ENCODE measurements at regions not wholly inside any gene's neighbourhood (a gene's known extent, or its start where the extent isn't known, plus 50 kb on each side); places are given as distances from the start of the nearest gene placed in this dataset.

DNA sequence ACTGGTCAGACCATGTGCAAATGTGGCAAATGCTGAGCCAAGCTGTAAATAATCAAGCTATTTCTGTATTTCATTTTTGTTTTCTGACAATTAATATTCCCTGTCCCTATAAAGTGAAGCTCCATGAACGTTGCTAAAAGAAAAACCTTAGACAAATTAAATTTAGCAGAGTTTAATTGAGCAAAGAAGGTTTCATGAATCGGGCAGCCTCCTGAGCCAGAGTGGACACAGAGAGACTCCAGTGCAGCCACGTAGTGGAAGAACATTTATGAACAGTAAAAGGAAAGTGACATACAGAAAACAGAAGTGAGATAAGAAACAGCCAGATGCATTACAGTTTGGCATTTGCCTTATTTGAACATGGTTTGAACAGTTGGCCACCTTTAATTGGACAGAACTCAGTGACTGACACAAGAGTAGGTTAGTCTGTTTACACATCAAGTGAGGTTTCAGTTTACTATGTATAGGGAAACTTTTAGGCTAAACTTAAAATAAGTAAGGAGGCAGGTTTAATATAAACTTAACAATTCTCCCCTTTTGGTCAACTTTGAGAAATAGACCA, 69.7 kb downstream of the UFM1 start:
- intact Hi-C loops (cut with DNase I): no loop called here
- H3K36me3 ChIP-seq (replicated peaks in 1 of 2): no peaks in the 10 kb centered on the region
- 50 to 64% (median 56%) methylated on average over 3 of the region's 3 CpGs for WGBS, 4 donors
- H3K4me3 ChIP-seq: no peak overlapping the region
- H3K27ac ChIP-seq: no peak overlapping the region
- no peaks in the 10 kb centered on the region for H3K4me1 ChIP-seq (replicated peaks in 1 of 2)
- no peaks in the 10 kb centered on the region for H3K9me3 ChIP-seq (replicated peaks in 1 of 3)
- H3K27me3 ChIP-seq: no peaks in the 10 kb centered on the region
- no peak for TF ChIP-seq POLR2A (IDR thresholded peaks at IDR 0.05)
- TF ChIP-seq CTCF (IDR thresholded peaks at IDR 0.05): no peak
- DNase-seq: no peak

DNA sequence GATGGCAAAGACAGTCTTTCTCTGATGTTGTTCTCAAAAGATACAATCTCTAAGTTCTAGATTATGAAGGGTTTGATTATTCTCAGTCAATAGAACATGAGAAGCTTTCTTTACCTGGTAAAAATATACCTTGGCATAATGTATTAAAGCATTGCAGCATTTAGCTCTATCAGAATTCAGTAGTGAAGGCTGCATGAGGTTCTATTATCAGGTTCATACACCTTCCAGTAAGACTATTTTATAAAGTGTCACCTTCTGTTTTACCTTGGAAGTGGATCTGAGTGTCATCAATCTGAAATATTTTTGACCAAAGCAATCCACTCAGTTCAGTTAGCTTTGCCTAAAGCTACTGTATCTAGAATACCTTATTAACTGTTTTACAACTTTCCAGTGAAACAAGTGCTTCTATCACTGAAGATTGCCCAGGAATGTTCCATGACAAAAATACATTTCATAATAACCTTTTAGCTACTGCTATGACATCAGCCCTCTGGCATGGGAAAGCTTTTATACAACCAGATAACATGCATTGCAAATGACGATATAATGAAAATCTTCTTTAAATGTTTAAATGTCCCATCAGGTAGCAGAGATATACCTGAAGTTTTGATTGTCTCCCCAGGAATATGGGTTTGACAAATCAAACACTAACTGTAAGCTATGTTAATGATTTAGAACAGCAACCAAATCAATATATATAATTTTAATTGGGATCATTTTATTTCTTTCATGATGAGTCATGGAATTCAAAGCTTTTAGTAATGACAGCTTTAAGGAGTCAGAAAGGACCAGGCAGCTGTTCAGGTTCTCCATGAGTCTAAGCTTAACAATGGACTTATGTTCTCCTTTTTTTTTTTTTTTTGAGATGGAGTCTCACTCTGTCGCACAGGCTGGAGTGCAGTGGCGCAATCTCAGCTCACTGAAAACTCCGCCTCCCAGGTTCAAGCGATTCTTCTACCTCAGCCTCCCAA, 72.2 kb downstream of the UFM1 start:
- no peak for DNase-seq
- no peaks in the 10 kb centered on the region for H3K4me1 ChIP-seq (replicated peaks in 1 of 2)
- no peaks in the 10 kb centered on the region for H3K27me3 ChIP-seq
- intact Hi-C loops (cut with DNase I): no loop called here
- no peaks in the 10 kb centered on the region for H3K9me3 ChIP-seq (replicated peaks in 1 of 3)
- no peak for TF ChIP-seq CTCF (IDR thresholded peaks at IDR 0.05)
- TF ChIP-seq POLR2A (IDR thresholded peaks at IDR 0.05): no peak
- WGBS, 4 donors: 85 to 97% (median 92%) methylated on average over 5 of the region's 5 CpGs
- H3K4me3 ChIP-seq: no peak overlapping the region
- no peaks in the 10 kb centered on the region for H3K36me3 ChIP-seq (replicated peaks in 1 of 2)
- H3K27ac ChIP-seq: no peak overlapping the region

- Histone ChIP-seq H3K27ac (no peak overlapping the region), H3K4me1 (replicated peaks in 1 of 2) (no peaks in the 10 kb centered on the region), H3K4me3 (no peak overlapping the region), H3K9me3 (replicated peaks in 1 of 3) (no peaks in the 10 kb centered on the region), H3K27me3 (no peaks in the 10 kb centered on the region), H3K36me3 (replicated peaks in 1 of 2) (no peaks in the 10 kb centered on the region)
- TF ChIP-seq CTCF (IDR thresholded peaks at IDR 0.05) (no peak), POLR2A (IDR thresholded peaks at IDR 0.05) (no peak)
- DNase-seq: no peak
- intact Hi-C loops (cut with DNase I): no loop called here
- 86 to 95% (median 94%) methylated on average over 1 of the region's 1 CpG for WGBS, 4 donors
These were observed 80.3 kb downstream of the UFM1 start for GRCh38 chr13:38429916-38430315.

DNA sequence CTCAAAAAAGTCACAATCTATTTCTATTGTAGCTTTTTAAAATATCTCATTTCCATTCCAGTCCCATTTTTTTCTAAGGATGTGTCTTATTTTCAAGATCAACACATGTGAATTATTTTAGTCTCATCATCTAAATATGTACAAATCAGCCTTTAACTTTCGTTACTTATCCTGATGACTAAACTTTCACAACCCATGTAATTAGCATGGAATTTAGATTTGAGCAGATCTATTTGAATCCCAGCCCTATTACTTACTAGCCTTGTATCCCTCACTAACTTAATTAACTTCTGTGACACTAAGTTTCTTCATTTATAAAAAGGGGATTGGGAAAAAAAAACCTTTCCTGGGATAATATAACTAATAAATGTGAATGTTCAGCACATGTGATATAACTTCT, 81.1 kb downstream of the UFM1 start:
- Histone ChIP-seq H3K27me3 (no peaks in the 10 kb centered on the region), H3K27ac (no peak overlapping the region), H3K4me1 (replicated peaks in 1 of 2) (no peaks in the 10 kb centered on the region), H3K4me3 (no peak overlapping the region), H3K36me3 (replicated peaks in 1 of 2) (no peaks in the 10 kb centered on the region), H3K9me3 (replicated peaks in 1 of 3) (no peaks in the 10 kb centered on the region)
- TF ChIP-seq CTCF (IDR thresholded peaks at IDR 0.05) (no peak), POLR2A (IDR thresholded peaks at IDR 0.05) (no peak)
- intact Hi-C loops (cut with DNase I): no loop called here
- DNase-seq: no peak
- WGBS, 4 donors: 62 to 78% (median 71%) methylated on average over 1 of the region's 1 CpG

All from adrenal gland (tissue), 9 donors.